AG04449 (cell line): ENCODE measurements at regions not wholly inside any gene's neighbourhood (a gene's known extent, or its start where the extent isn't known, plus 50 kb on each side); places are given as distances from the start of the nearest gene placed in this dataset.

Experiments
- CTCF ChIA-PET: fragments of 350-600 bp; formaldehyde crosslinking; extraction: SDS; loops from one replicate; lab custom pipeline; 2021; ENCODE audit warnings: antibody characterized with exemption; lab: Yijun Ruan, JAX
- POLR2A ChIA-PET: fragments of 400-600, 350-600 bp; formaldehyde crosslinking; extraction: SDS; loops from one replicate; lab custom pipeline; 2020; ENCODE audit warnings: antibody characterized with exemption, inconsistent platforms; lab: Yijun Ruan, JAX
- DNase-seq: peaks from one replicate; pipeline ENCODE4 v3.0.0-alpha.2; 2010; ENCODE audit warnings: low read depth, low spot score
- H3K4me3 ChIP-seq: 2 replicates; pipeline ENCODE4 v1.5.1; 2011; ENCODE audit warnings: low read depth, mild to moderate bottlenecking, control low read depth, low read length
- CTCF ChIP-seq: IDR thresholded peaks from one replicate; pipeline ENCODE4 v1.5.1; 2011; ENCODE audit warnings: mild to moderate bottlenecking, moderate library complexity, low read length, control low read depth, inconsistent platforms; ENCODE audit not compliant: insufficient read depth; ENCODE audit errors: missing control alignments

- no peak for TF ChIP-seq CTCF
- no peak for DNase-seq
- H3K4me3 ChIP-seq: no peak overlapping the region
- ChIA-PET CTCF (interaction anchor here (1.0 kb wide), 1 partner anchor 85 kb away, joined by 3 read pairs; no protein-coding TSS in a partner anchor), POLR2A (no interaction called here)
Observed at GRCh38 chr16:11495066-11495407, 91.7 kb downstream of the LITAF start.
